HCT116 (cell line): ENCODE measurements at regions not wholly inside any gene's neighbourhood (a gene's known extent, or its start where the extent isn't known, plus 50 kb on each side); places are given as distances from the start of the nearest gene placed in this dataset.

ENCODE experiments used
- ATAC-seq: fragments of 200-7000 bp; cut with Tn5 transposase; 2 replicates; pipeline ENCODE4 v1.9.1; 2020; ENCODE audit warnings: mild to moderate bottlenecking, moderate library complexity
- BruUV-seq: library from RNA; stranded (reverse); fragments of 400-500 nt; replicated peaks from 2 replicates; lab custom pipeline; 2021; lab: Mats Ljungman, UMichigan
- CTCF ChIA-PET: fragments of 300-600 bp; sonication (Branson Sonifier 250); formaldehyde crosslinking; loops from one replicate; lab custom pipeline; 2021; ENCODE audit warnings: antibody characterized with exemption; lab: Charles Lee
- POLR2A ChIA-PET: fragments of 300-600, 350-600 bp; sonication (Branson Sonifier 250); formaldehyde crosslinking; loops from one replicate; lab custom pipeline; 2021; ENCODE audit warnings: antibody characterized with exemption; lab: Charles Lee
- RAD21 ChIA-PET, 2 experiments: fragments of 300-600 bp; sonication (Branson Sonifier 250); formaldehyde crosslinking; loops; one replicate each; lab custom pipeline; 2023; ENCODE audit warnings: low total read pairs in 2 of 2; ENCODE audit not compliant: uncharacterized antibody in 2 of 2, unreplicated experiment in 2 of 2, low non-redundant PET in 1 of 2; lab: Charles Lee
- DNase-seq: peaks from one replicate; pipeline ENCODE4 v3.0.0-alpha.2; 2010; ENCODE audit warnings: low read depth, low spot score
- H2AFZ ChIP-seq: fragments of 200-600 bp; shearing (Covaris generic), sonication (generic); 2 replicates; pipeline ENCODE4 v1.6.1; 2017; ENCODE audit warnings: low read depth, mixed run types, mixed read lengths, antibody characterized with exemption, low read length; ENCODE audit not compliant: poor library complexity, severe bottlenecking
- H3K27ac ChIP-seq: 2 replicates; pipeline ENCODE4 v1.5.1; 2012; ENCODE audit warnings: low read depth, low read length
- H3K27me3 ChIP-seq: fragments of 200-600 bp; sonication (generic); 2 replicates; pipeline ENCODE4 v1.6.1; 2016; ENCODE audit warnings: mixed run types, low read length, mixed read lengths; ENCODE audit not compliant: insufficient read depth
- H3K36me3 ChIP-seq, 2 experiments: fragments of 200-500 bp in 1 of 2; fragments of 200-600 bp in 1 of 2; sonication (Bioruptor generic) in 1 of 2; sonication (generic) in 1 of 2; 2 replicates each; pipeline versions ENCODE4 v1.5.1 to v1.6.1; 2014 to 2016; ENCODE audit warnings: low read length in 2 of 2, inconsistent platforms in 1 of 2, mixed read lengths in 1 of 2, mixed run types in 1 of 2; ENCODE audit not compliant: insufficient read depth in 2 of 2, control insufficient read depth in 1 of 2
- H3K4me1 ChIP-seq, 2 experiments: fragments of 200-600 bp in 1 of 2; sonication (generic) in 1 of 2; 2 replicates each; pipeline versions ENCODE4 v1.5.1 to v1.6.1; 2012 to 2017; ENCODE audit warnings: low read length in 2 of 2, inconsistent platforms in 1 of 2, mild to moderate bottlenecking in 1 of 2, mixed read lengths in 1 of 2, mixed run types in 1 of 2, moderate library complexity in 1 of 2; ENCODE audit not compliant: insufficient read depth in 2 of 2, control insufficient read depth in 1 of 2
- H3K4me2 ChIP-seq: fragments of 200-600 bp; sonication (generic); 2 replicates; pipeline ENCODE4 v1.6.1; 2017; ENCODE audit warnings: mixed run types, low read length, mixed read lengths
- H3K4me3 ChIP-seq, 2 experiments: fragments of 200-600 bp in 1 of 2; sonication (generic) in 1 of 2; replicated peaks in 1 of 2; 2 replicates each; pipeline ENCODE4 v1.5.1; 2011 to 2016; ENCODE audit warnings: low read length in 2 of 2, control low read depth in 1 of 2, low read depth in 1 of 2, mild to moderate bottlenecking in 1 of 2, mixed read lengths in 1 of 2, mixed run types in 1 of 2
- H3K79me2 ChIP-seq: fragments of 200-600 bp; sonication (generic); 2 replicates; pipeline ENCODE4 v1.6.1; 2017; ENCODE audit warnings: mild to moderate bottlenecking, mixed run types, low read length, moderate library complexity, mixed read lengths; ENCODE audit not compliant: insufficient read depth
- H3K9ac ChIP-seq: fragments of 200-600 bp; sonication (generic); 2 replicates; pipeline ENCODE4 v1.6.1; 2016; ENCODE audit warnings: low read length, mixed read lengths
- H3K9me2 ChIP-seq: fragments of 200-600 bp; sonication (generic), shearing (Covaris generic); 2 replicates; pipeline ENCODE4 v1.6.1; 2017; ENCODE audit warnings: mixed run types, mild to moderate bottlenecking, moderate library complexity; ENCODE audit not compliant: insufficient read depth
- H3K9me3 ChIP-seq, 2 experiments: fragments of 200-500 bp in 1 of 2; fragments of 200-600 bp in 1 of 2; sonication (Bioruptor generic) in 1 of 2; sonication (generic) in 1 of 2; 2 replicates each; pipeline ENCODE4 v1.6.1; 2014 to 2017; ENCODE audit warnings: low read length in 2 of 2, mixed read lengths in 2 of 2, inconsistent platforms in 1 of 2, low read depth in 1 of 2, mild to moderate bottlenecking in 1 of 2, mixed run types in 1 of 2, moderate library complexity in 1 of 2; ENCODE audit not compliant: control insufficient read depth in 1 of 2, insufficient read depth in 1 of 2
- H4K20me1 ChIP-seq: fragments of 200-600 bp; sonication (generic), shearing (Covaris generic); 2 replicates; pipeline ENCODE4 v1.6.1; 2017; ENCODE audit warnings: mixed run types, mild to moderate bottlenecking, moderate library complexity; ENCODE audit not compliant: insufficient read depth
- CBX3 ChIP-seq: IDR thresholded peaks from 2 replicates; pipeline ENCODE4 v1.6.1; 2012; ENCODE audit warnings: low read depth
- CEBPB ChIP-seq: IDR thresholded peaks from 2 replicates; pipeline ENCODE4 v1.6.1; 2012; ENCODE audit warnings: low read depth
- EGR1 ChIP-seq: IDR thresholded peaks from 2 replicates; pipeline ENCODE4 v1.6.1; 2012; ENCODE audit warnings: low read depth
- EZH2 ChIP-seq: fragments of 200-600 bp; sonication (generic); IDR thresholded peaks from 2 replicates; pipeline ENCODE4 v1.6.1; 2017; ENCODE audit warnings: antibody characterized with exemption, mixed run types
- POLR2A ChIP-seq: IDR thresholded peaks from 2 replicates; pipeline ENCODE4 v1.7.0; 2011; ENCODE audit warnings: borderline replicate concordance; ENCODE audit not compliant: insufficient read depth, insufficient read length; ENCODE audit errors: extremely low read depth
- POLR2AphosphoS5 ChIP-seq: IDR thresholded peaks from 2 replicates; pipeline ENCODE4 v1.6.1; 2011; ENCODE audit warnings: mild to moderate bottlenecking, low read depth, low read length, moderate library complexity
- RAD21 ChIP-seq: IDR thresholded peaks from 2 replicates; pipeline ENCODE4 v1.6.1; 2012; ENCODE audit warnings: low read depth, mild to moderate bottlenecking
- SP1 ChIP-seq: IDR thresholded peaks from 2 replicates; pipeline ENCODE4 v1.6.1; 2012; ENCODE audit warnings: low read depth
- YY1 ChIP-seq: IDR thresholded peaks from 2 replicates; pipeline ENCODE4 v1.6.1; 2011; ENCODE audit warnings: low read length, low read depth, moderate library complexity, mild to moderate bottlenecking; ENCODE audit not compliant: insufficient replicate concordance; ENCODE audit errors: extremely low read depth
- ZFX ChIP-seq: fragments of 450-650 bp; IDR thresholded peaks from 2 replicates; pipeline ENCODE4 v1.6.1; 2017
- intact Hi-C: fragments of 100-400 bp; cut with micrococcal nuclease; formaldehyde crosslinking; loops from 2 replicates; pipeline ENCODE4 v1.10.0; 2022
- TF ChIP-seq, protein P1 (sequence below): IDR thresholded peaks from 2 replicates; pipeline ENCODE4 v1.6.1; 2012
- TF ChIP-seq, protein P2 (sequence below): IDR thresholded peaks from 2 replicates; pipeline ENCODE4 v1.6.1; 2012
- TF ChIP-seq, protein P3 (sequence below), 3 experiments: fragments of 200-600 bp in 1 of 3; sonication (generic) in 1 of 3; IDR thresholded peaks in 2 of 3; conservative IDR thresholded peaks in 1 of 3; 2 replicates each; pipeline ENCODE4 v1.5.1; 2012 to 2017; ENCODE audit warnings: low read depth in 2 of 3, low read length in 2 of 3, antibody characterized with exemption in 1 of 3, borderline replicate concordance in 1 of 3, control low read depth in 1 of 3, mild to moderate bottlenecking in 1 of 3, mixed read lengths in 1 of 3, mixed run types in 1 of 3, moderate library complexity in 1 of 3; ENCODE audit not compliant: insufficient read depth in 1 of 3
- TF ChIP-seq, protein P4 (sequence below): IDR thresholded peaks from 2 replicates; pipeline ENCODE4 v1.6.1; 2012; ENCODE audit warnings: low read depth

DNA sequence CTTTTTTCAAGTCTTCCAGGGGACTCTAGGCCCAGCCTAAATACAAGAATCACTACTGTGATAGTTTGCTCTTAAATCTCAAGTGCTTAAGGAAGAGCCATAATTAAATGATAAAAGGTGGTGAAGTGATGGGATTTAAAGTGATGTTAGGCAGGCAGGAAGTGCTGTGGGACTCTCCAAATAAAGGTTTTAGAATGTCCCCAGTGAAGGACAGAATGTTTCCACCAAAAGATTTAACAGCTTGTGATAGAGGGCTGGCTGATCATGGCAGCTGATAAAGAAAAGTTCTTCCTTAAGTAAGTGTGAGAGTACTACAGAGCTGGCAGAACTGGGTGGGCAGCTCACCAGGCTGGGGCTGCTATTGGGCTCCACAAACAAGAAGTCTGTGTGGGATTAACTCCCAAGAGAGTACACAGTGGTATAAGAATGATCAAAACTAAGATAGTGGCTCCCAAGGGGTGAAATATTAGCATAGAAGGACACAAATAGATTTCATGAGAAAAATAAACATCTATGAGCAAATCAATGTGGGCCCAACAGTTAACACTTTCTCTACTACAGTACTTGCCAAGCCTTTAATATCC is 637.2 kb upstream of the CPEB2 start:
- no peaks in the 10 kb centered on the region for H4K20me1 ChIP-seq
- no peak overlapping the region for H2AFZ ChIP-seq
- H3K4me1 ChIP-seq, result no peaks in the 10 kb centered on the region
- no peaks in the 10 kb centered on the region for H3K36me3 ChIP-seq
- no peak overlapping the region for H3K4me3 ChIP-seq
- ATAC-seq (no peak), DNase-seq (no peak)
- H3K9ac ChIP-seq, result no peak overlapping the region
- BruUV-seq, result no TSS peak
- intact Hi-C loops, result no loop called here
- peaks cover 3 to 7% of the 10 kb centered on the region in 2 experiments; a peak in 2 of 4 replicates for H3K9me3 ChIP-seq
- no peaks in the 10 kb centered on the region for H3K79me2 ChIP-seq
- ChIA-PET POLR2A (no interaction called here), CTCF (no interaction called here), RAD21 (no interaction called here)
- TF ChIP-seq, protein P1, sequence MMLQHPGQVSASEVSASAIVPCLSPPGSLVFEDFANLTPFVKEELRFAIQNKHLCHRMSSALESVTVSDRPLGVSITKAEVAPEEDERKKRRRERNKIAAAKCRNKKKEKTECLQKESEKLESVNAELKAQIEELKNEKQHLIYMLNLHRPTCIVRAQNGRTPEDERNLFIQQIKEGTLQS, result no peak
- TF ChIP-seq, protein P2, sequence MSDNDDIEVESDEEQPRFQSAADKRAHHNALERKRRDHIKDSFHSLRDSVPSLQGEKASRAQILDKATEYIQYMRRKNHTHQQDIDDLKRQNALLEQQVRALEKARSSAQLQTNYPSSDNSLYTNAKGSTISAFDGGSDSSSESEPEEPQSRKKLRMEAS, result no peak
- TF ChIP-seq, protein P3, sequence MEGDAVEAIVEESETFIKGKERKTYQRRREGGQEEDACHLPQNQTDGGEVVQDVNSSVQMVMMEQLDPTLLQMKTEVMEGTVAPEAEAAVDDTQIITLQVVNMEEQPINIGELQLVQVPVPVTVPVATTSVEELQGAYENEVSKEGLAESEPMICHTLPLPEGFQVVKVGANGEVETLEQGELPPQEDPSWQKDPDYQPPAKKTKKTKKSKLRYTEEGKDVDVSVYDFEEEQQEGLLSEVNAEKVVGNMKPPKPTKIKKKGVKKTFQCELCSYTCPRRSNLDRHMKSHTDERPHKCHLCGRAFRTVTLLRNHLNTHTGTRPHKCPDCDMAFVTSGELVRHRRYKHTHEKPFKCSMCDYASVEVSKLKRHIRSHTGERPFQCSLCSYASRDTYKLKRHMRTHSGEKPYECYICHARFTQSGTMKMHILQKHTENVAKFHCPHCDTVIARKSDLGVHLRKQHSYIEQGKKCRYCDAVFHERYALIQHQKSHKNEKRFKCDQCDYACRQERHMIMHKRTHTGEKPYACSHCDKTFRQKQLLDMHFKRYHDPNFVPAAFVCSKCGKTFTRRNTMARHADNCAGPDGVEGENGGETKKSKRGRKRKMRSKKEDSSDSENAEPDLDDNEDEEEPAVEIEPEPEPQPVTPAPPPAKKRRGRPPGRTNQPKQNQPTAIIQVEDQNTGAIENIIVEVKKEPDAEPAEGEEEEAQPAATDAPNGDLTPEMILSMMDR (IDR thresholded peaks at IDR 0.05 in 2 of 3, conservative IDR thresholded peaks at IDR 0.05 in 1 of 3; ENCODE audit: borderline replicate concordance in 1 of 3, insufficient read depth in 1 of 3, low read depth in 2 of 3, low read length in 2 of 3), result no peak
- TF ChIP-seq ZFX (no peak), RAD21 (no peak), CBX3 (no peak), EGR1 (no peak), EZH2 (no peak), POLR2A (no peak), CEBPB (no peak), POLR2AphosphoS5 (no peak), SP1 (no peak), YY1 (no peak)
- TF ChIP-seq, protein P4, sequence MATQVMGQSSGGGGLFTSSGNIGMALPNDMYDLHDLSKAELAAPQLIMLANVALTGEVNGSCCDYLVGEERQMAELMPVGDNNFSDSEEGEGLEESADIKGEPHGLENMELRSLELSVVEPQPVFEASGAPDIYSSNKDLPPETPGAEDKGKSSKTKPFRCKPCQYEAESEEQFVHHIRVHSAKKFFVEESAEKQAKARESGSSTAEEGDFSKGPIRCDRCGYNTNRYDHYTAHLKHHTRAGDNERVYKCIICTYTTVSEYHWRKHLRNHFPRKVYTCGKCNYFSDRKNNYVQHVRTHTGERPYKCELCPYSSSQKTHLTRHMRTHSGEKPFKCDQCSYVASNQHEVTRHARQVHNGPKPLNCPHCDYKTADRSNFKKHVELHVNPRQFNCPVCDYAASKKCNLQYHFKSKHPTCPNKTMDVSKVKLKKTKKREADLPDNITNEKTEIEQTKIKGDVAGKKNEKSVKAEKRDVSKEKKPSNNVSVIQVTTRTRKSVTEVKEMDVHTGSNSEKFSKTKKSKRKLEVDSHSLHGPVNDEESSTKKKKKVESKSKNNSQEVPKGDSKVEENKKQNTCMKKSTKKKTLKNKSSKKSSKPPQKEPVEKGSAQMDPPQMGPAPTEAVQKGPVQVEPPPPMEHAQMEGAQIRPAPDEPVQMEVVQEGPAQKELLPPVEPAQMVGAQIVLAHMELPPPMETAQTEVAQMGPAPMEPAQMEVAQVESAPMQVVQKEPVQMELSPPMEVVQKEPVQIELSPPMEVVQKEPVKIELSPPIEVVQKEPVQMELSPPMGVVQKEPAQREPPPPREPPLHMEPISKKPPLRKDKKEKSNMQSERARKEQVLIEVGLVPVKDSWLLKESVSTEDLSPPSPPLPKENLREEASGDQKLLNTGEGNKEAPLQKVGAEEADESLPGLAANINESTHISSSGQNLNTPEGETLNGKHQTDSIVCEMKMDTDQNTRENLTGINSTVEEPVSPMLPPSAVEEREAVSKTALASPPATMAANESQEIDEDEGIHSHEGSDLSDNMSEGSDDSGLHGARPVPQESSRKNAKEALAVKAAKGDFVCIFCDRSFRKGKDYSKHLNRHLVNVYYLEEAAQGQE, result no peak
- H3K27ac ChIP-seq, result no peak overlapping the region
- no peaks in the 10 kb centered on the region for H3K27me3 ChIP-seq
- H3K9me2 ChIP-seq, result no peaks in the 10 kb centered on the region
- no peak overlapping the region for H3K4me2 ChIP-seq
